Gastroesophageal sphincter (tissue), 3 donors: ENCODE measurements at regions not wholly inside any gene's neighbourhood (a gene's known extent, or its start where the extent isn't known, plus 50 kb on each side); places are given as distances from the start of the nearest gene placed in this dataset.

ENCODE experiments used
- CTCF ChIP-seq, 4 experiments: fragments of 200-600 bp in 2 of 4; fragments of 450-650 bp in 2 of 4; sonication (generic) in 1 of 4; IDR thresholded peaks; one replicate each; pipeline ENCODE4 v1.5.1; 2017 to 2019; ENCODE audit warnings: antibody characterized with exemption in 4 of 4, mild to moderate bottlenecking in 2 of 4, moderate library complexity in 2 of 4
- EP300 ChIP-seq: sonication (generic); formaldehyde crosslinking; IDR thresholded peaks from one replicate; pipeline ENCODE4 v1.6.1; 2017; ENCODE audit warnings: antibody characterized with exemption, mild to moderate bottlenecking
- POLR2A ChIP-seq, 2 donors: fragments of 450-650 bp; IDR thresholded peaks; one replicate each; pipeline ENCODE4 v1.6.1; 2017; ENCODE audit warnings: antibody characterized with exemption in 2 of 2, mild to moderate bottlenecking in 2 of 2, moderate library complexity in 1 of 2
- POLR2AphosphoS5 ChIP-seq: sonication (generic); formaldehyde crosslinking; IDR thresholded peaks from one replicate; pipeline ENCODE4 v1.6.1; 2017; ENCODE audit warnings: antibody characterized with exemption

- TF ChIP-seq CTCF (IDR thresholded peaks at IDR 0.05), result no peak
- TF ChIP-seq POLR2AphosphoS5, result no peak
- no peak for TF ChIP-seq POLR2A (IDR thresholded peaks at IDR 0.05)
- no peak for TF ChIP-seq EP300
Observed at GRCh38 chr6:150531957-150532356, 67.7 kb upstream of the PLEKHG1 start.
